ENCODE measurements at regions not wholly inside any gene's neighbourhood (a gene's known extent, or its start where the extent isn't known, plus 50 kb on each side); places are given as distances from the start of the nearest gene placed in this dataset.

- TF ChIP-seq CTCF (conservative IDR thresholded peaks at IDR 0.05; ENCODE audit: low read depth, low read length): no peak
- no peak for TF ChIP-seq EZH2 (IDR thresholded peaks at IDR 0.05; ENCODE audit: low read length, unreplicated experiment)
- TF ChIP-seq EZH2phosphoT487 (IDR thresholded peaks at IDR 0.05; ENCODE audit: borderline replicate concordance, low read length): no peak
Observed at GRCh38 chr9:11577522-11577921, 964.7 kb upstream of the PTPRD start.
